ENCODE measurements at regions not wholly inside any gene's neighbourhood (a gene's known extent, or its start where the extent isn't known, plus 50 kb on each side); places are given as distances from the start of the nearest gene placed in this dataset.
"Not testable (repeated sequence)": the region's sequence is repeated elsewhere in the genome, so short reads cannot be mapped to it uniquely, and the experiment has no call there.

DNA sequence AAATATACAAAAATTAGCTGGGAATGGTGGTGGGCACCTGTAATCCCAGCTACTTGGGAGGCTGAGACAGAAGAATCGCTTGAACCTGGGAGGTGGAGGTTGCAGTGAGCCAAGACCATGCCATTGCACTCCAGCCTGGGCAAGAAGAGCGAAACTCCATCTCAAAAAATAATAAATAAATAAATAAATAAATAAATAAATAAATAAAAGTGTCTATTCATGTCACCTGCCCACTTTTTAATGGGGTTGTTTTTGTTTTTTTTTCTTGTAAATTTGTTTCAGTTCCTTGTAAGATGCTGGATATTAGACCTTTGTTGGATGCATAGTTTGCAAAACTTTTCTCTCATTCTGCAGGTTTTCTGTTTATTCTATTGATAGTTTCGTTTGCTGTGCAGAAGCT is 71.9 kb upstream of the KCNAB1 start:
- TF ChIP-seq, protein P1, sequence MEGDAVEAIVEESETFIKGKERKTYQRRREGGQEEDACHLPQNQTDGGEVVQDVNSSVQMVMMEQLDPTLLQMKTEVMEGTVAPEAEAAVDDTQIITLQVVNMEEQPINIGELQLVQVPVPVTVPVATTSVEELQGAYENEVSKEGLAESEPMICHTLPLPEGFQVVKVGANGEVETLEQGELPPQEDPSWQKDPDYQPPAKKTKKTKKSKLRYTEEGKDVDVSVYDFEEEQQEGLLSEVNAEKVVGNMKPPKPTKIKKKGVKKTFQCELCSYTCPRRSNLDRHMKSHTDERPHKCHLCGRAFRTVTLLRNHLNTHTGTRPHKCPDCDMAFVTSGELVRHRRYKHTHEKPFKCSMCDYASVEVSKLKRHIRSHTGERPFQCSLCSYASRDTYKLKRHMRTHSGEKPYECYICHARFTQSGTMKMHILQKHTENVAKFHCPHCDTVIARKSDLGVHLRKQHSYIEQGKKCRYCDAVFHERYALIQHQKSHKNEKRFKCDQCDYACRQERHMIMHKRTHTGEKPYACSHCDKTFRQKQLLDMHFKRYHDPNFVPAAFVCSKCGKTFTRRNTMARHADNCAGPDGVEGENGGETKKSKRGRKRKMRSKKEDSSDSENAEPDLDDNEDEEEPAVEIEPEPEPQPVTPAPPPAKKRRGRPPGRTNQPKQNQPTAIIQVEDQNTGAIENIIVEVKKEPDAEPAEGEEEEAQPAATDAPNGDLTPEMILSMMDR (IDR thresholded peaks at IDR 0.05; ENCODE audit: low read depth, low read length), result not testable (repeated sequence)
- TF ChIP-seq, protein P2, sequence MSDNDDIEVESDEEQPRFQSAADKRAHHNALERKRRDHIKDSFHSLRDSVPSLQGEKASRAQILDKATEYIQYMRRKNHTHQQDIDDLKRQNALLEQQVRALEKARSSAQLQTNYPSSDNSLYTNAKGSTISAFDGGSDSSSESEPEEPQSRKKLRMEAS (IDR thresholded peaks at IDR 0.05; ENCODE audit: low read depth, low read length), result not testable (repeated sequence)
- not testable (repeated sequence) for TF ChIP-seq POLR2A (IDR thresholded peaks at IDR 0.05; ENCODE audit: extremely low read depth, insufficient read length)
